K562 (cell line): ENCODE measurements at regions not wholly inside any gene's neighbourhood (a gene's known extent, or its start where the extent isn't known, plus 50 kb on each side); places are given as distances from the start of the nearest gene placed in this dataset.

Experiments used
- ATAC-seq: fragments of 200-7000 bp; cut with Tn5 transposase; 3 replicates; pipeline ENCODE4 v1.9.1; 2020; ENCODE audit warnings: moderate library complexity
- BruUV-seq: library from RNA; stranded (reverse); fragments of 400-500 nt; replicated peaks from 2 replicates; lab custom pipeline; 2021; lab: Mats Ljungman, UMichigan
- CTCF ChIA-PET: fragments of 300-600 bp; formaldehyde crosslinking; extraction: SDS; loops from one replicate; lab custom pipeline; 2021; ENCODE audit warnings: low intra/inter-chr PET ratio; lab: Yijun Ruan, JAX
- POLR2A ChIA-PET: fragments of 300-600, 350-650 bp; sonication (Branson Sonifier 250); formaldehyde crosslinking; extraction: SDS; loops from one replicate; lab custom pipeline; 2021; ENCODE audit warnings: antibody characterized with exemption, inconsistent platforms; lab: Yijun Ruan, JAX
- DNase-seq, 4 experiments: peaks; one replicate each; pipeline versions ENCODE4 v3.0.0 to v3.0.0-alpha.2; 2011 to 2018; ENCODE audit warnings: low spot score in 3 of 4, mixed read lengths in 3 of 4; ENCODE audit errors: extremely low read depth in 1 of 4
- FAIRE-seq: peaks from 2 replicates; lab custom pipeline; 2011; peaks lifted over from hg19 to GRCh38; lab: Jason Lieb, UNC
- H2AFZ ChIP-seq: 2 replicates; pipeline ENCODE4 v1.6.0; 2011; ENCODE audit warnings: low read depth, low read length, control low read depth, inconsistent platforms
- H3K27ac ChIP-seq: fragments of 200-600 bp; 3 replicates; pipeline ENCODE4 v1.8.0; 2011; ENCODE audit warnings: low read depth, mild to moderate bottlenecking, control low read depth, inconsistent platforms, low read length, moderate library complexity, mixed read lengths; ENCODE audit errors: extremely low read depth
- H3K27me3 ChIP-seq, 2 experiments: fragments of 300-600 bp in 1 of 2; 2 replicates in 1 of 2; 3 replicates in 1 of 2; pipeline versions ENCODE4 v1.6.0 to v1.8.0; 2011; ENCODE audit warnings: inconsistent platforms in 2 of 2, low read length in 2 of 2, mild to moderate bottlenecking in 1 of 2, mixed read lengths in 1 of 2, moderate library complexity in 1 of 2; ENCODE audit not compliant: control insufficient read depth in 2 of 2, insufficient read depth in 2 of 2
- H3K36me3 ChIP-seq: fragments of 300-600 bp; 3 replicates; pipeline ENCODE4 v1.8.0; 2011; ENCODE audit warnings: mild to moderate bottlenecking, low read length, inconsistent platforms; ENCODE audit not compliant: control insufficient read depth, insufficient read depth
- H3K4me1 ChIP-seq, 2 experiments: fragments of 200-600 bp in 1 of 2; replicated peaks in 1 of 2; 2 replicates in 1 of 2; 3 replicates in 1 of 2; pipeline versions ENCODE4 v1.5.1 to v1.8.0; 2011; ENCODE audit warnings: inconsistent platforms in 2 of 2, low read length in 2 of 2, mild to moderate bottlenecking in 1 of 2, mixed read lengths in 1 of 2, moderate library complexity in 1 of 2; ENCODE audit not compliant: control insufficient read depth in 2 of 2, insufficient read depth in 2 of 2
- H3K4me2 ChIP-seq: 2 replicates; pipeline ENCODE4 v1.6.1; 2011; ENCODE audit warnings: low read length, control low read depth, inconsistent platforms, mixed read lengths; ENCODE audit not compliant: insufficient read depth
- H3K4me3 ChIP-seq: fragments of 200-600 bp; sonication (generic), shearing (Covaris generic); 2 replicates; pipeline ENCODE4 v1.5.1; 2016; ENCODE audit warnings: control low read depth, inconsistent platforms
- H3K79me2 ChIP-seq: fragments of 200-600 bp; 3 replicates; pipeline ENCODE4 v1.8.0; 2011; ENCODE audit warnings: low read length, inconsistent platforms; ENCODE audit not compliant: control insufficient read depth, insufficient read depth
- H3K9ac ChIP-seq, 2 experiments: 2 replicates each; pipeline versions ENCODE4 v1.6.0 to v1.6.1; 2011; ENCODE audit warnings: low read depth in 2 of 2, low read length in 2 of 2, control low read depth in 1 of 2, inconsistent platforms in 1 of 2, mild to moderate bottlenecking in 1 of 2, mixed read lengths in 1 of 2; ENCODE audit not compliant: insufficient read depth in 1 of 2
- H3K9me1 ChIP-seq: one replicate; pipeline ENCODE4 v1.6.0; 2011; ENCODE audit warnings: inconsistent platforms, mild to moderate bottlenecking, low read length, moderate library complexity; ENCODE audit not compliant: control insufficient read depth, insufficient read depth
- H3K9me3 ChIP-seq: replicated peaks from 2 replicates; pipeline ENCODE4 v1.5.1; 2011; ENCODE audit warnings: low read depth, low read length, inconsistent platforms; ENCODE audit not compliant: control insufficient read depth, insufficient read depth
- H4K20me1 ChIP-seq: replicated peaks from 2 replicates; pipeline ENCODE4 v1.6.1; 2011; ENCODE audit warnings: low read length, inconsistent platforms, mixed read lengths; ENCODE audit not compliant: control insufficient read depth, insufficient read depth
- ARID3B ChIP-seq: fragments of 250-450 bp; sonication (Bioruptor Pico); IDR thresholded peaks from 2 replicates; pipeline ENCODE4 v1.4.0; 2020; ENCODE audit warnings: borderline replicate concordance
- BRF2 ChIP-seq: IDR thresholded peaks from 3 replicates; pipeline ENCODE4 v1.6.1; 2011; ENCODE audit warnings: borderline replicate concordance, mild to moderate bottlenecking; ENCODE audit not compliant: insufficient read length, insufficient read depth
- DNMT1 ChIP-seq: fragments of 450-650 bp; IDR thresholded peaks from 2 replicates; pipeline ENCODE4 v1.6.1; 2016; ENCODE audit warnings: antibody characterized with exemption, mild to moderate bottlenecking
- HNRNPH1 ChIP-seq: fragments of 200-400 bp; formaldehyde crosslinking; optimal IDR thresholded peaks from 2 replicates; pipeline ENCODE3; 2017; ENCODE audit warnings: low read depth, mild to moderate bottlenecking, low read length, moderate library complexity
- KDM2B ChIP-seq: fragments of 250-450 bp; sonication (Bioruptor Pico); IDR thresholded peaks from 2 replicates; pipeline ENCODE4 v1.8.0; 2021; ENCODE audit warnings: mild to moderate bottlenecking, moderate library complexity
- KLF1 ChIP-seq: fragments of 450-650 bp; IDR thresholded peaks from 2 replicates; pipeline ENCODE4 v1.6.1; 2016; ENCODE audit warnings: missing genetic modification characterization, missing compliant biosample characterization
- KLF6 ChIP-seq: fragments of 250-450 bp; sonication (Bioruptor Pico); IDR thresholded peaks from 2 replicates; pipeline ENCODE4 v1.4.0; 2020; ENCODE audit warnings: mild to moderate bottlenecking, moderate library complexity, borderline replicate concordance
- MED1 ChIP-seq: sonication (generic); formaldehyde crosslinking; IDR thresholded peaks from 2 replicates; pipeline ENCODE4 v1.8.1; 2023; ENCODE audit warnings: missing genetic modification reagents, borderline replicate concordance
- PHF8 ChIP-seq: fragments of 200-600 bp; sonication (generic); IDR thresholded peaks from 2 replicates; pipeline ENCODE4 v1.6.1; 2012; ENCODE audit warnings: mixed run types, mild to moderate bottlenecking, inconsistent platforms, low read length, moderate library complexity, borderline replicate concordance
- PKNOX1 ChIP-seq: fragments of 450-650 bp; IDR thresholded peaks from 2 replicates; pipeline ENCODE4 v1.6.1; 2016
- RUNX1 ChIP-seq: sonication (generic); IDR thresholded peaks from 2 replicates; pipeline ENCODE4 v1.6.1; 2016; ENCODE audit warnings: antibody characterized with exemption, low read depth
- TAF7 ChIP-seq: fragments of 450-650 bp; IDR thresholded peaks from 2 replicates; pipeline ENCODE4 v1.6.1; 2016; ENCODE audit warnings: missing genetic modification characterization, missing compliant biosample characterization
- TEAD2 ChIP-seq: fragments of 450-650 bp; IDR thresholded peaks from 2 replicates; pipeline ENCODE4 v1.6.1; 2016; ENCODE audit warnings: missing genetic modification characterization, control low read depth, missing compliant biosample characterization
- ZNF217 ChIP-seq: sonication (generic); formaldehyde crosslinking; IDR thresholded peaks from 2 replicates; pipeline ENCODE4 v1.8.0; 2022; ENCODE audit warnings: mild to moderate bottlenecking, missing genetic modification reagents
- ZNF24 ChIP-seq: fragments of 450-650 bp; IDR thresholded peaks from 2 replicates; pipeline ENCODE4 v1.6.1; 2016
- ZNF75A ChIP-seq: fragments of 450-650 bp; formaldehyde crosslinking; IDR thresholded peaks from 2 replicates; pipeline ENCODE4 v1.4.0; 2020; ENCODE audit warnings: mild to moderate bottlenecking
- WGBS: fragments of 100-300 bp; shearing (Covaris generic); methylation state at CpG from one replicate; pipeline ENCODE4 v1.1.6; 2016; ENCODE audit warnings: low coverage, mixed read lengths; ENCODE audit not compliant: insufficient coverage; ENCODE audit errors: missing lambda C conversion rate; 5-methylcytosine and 5-hydroxymethylcytosine counted together
- in situ Hi-C: fragments of 300-500 bp; cut with MboI; formaldehyde crosslinking; loops from 4 replicates; pipeline ENCODE4 v1.15.0; 2018; ENCODE audit warnings: inconsistent platforms, mixed read lengths
- intact Hi-C: fragments of 100-400 bp; cut with micrococcal nuclease; formaldehyde crosslinking; loops from 2 replicates; pipeline ENCODE4 v1.14.2; 2022

- H2AFZ ChIP-seq = no peak overlapping the region
- no peaks in the 10 kb centered on the region for H3K79me2 ChIP-seq
- ChIA-PET POLR2A (no interaction called here), CTCF (no interaction called here)
- H3K9ac ChIP-seq = no peak overlapping the region
- BruUV-seq = no TSS peak
- H3K4me2 ChIP-seq = no peak overlapping the region
- WGBS = 0% methylated on average over 2 of the region's 3 CpGs
- intact Hi-C loops (no loop called here), in situ Hi-C loops (no loop called here)
- ATAC-seq = no peak
- no peaks in the 10 kb centered on the region for H3K36me3 ChIP-seq
- H3K4me3 ChIP-seq = no peak overlapping the region
- no peak for DNase-seq
- no peak for FAIRE-seq
- no peak for TF ChIP-seq PKNOX1
- TF ChIP-seq ZNF24 = no peak
- TF ChIP-seq DNMT1 = no peak
- TF ChIP-seq KLF1 (tag) = no peak
- TF ChIP-seq RUNX1 = no peak
- TF ChIP-seq ZNF217 (CRISPR knock-in tag) = no peak
- H3K27ac ChIP-seq = no peak overlapping the region
- no peaks in the 10 kb centered on the region for H4K20me1 ChIP-seq
- H3K27me3 ChIP-seq = no peaks in the 10 kb centered on the region
- no peaks in the 10 kb centered on the region for H3K9me1 ChIP-seq
- H3K4me1 ChIP-seq = no peaks in the 10 kb centered on the region
- H3K9me3 ChIP-seq = no peaks in the 10 kb centered on the region
Measured at GRCh38 chr3:68049776-68050175, 395.4 kb upstream of the SUCLG2 start.

- FAIRE-seq (no peak), ATAC-seq (no peak), DNase-seq (no peak)
- H3K27ac ChIP-seq = no peak overlapping the region
- in situ Hi-C loops = no loop called here
- no TSS peak for BruUV-seq
- ChIA-PET POLR2A (no interaction called here), CTCF (no interaction called here)
- no peaks in the 10 kb centered on the region for H3K4me1 ChIP-seq
- intact Hi-C loops = no loop called here
- H3K9me1 ChIP-seq = no peaks in the 10 kb centered on the region
- H2AFZ ChIP-seq = no peak overlapping the region
- H3K9me3 ChIP-seq = no peaks in the 10 kb centered on the region
- H3K4me3 ChIP-seq = no peak overlapping the region
- no peaks in the 10 kb centered on the region for H3K36me3 ChIP-seq
- no peaks in the 10 kb centered on the region for H4K20me1 ChIP-seq
- no peaks in the 10 kb centered on the region for H3K27me3 ChIP-seq
- WGBS = 0% methylated on average over 3 of the region's 3 CpGs
- no peaks in the 10 kb centered on the region for H3K79me2 ChIP-seq
- H3K9ac ChIP-seq = no peak overlapping the region
- no peak overlapping the region for H3K4me2 ChIP-seq
- TF ChIP-seq ARID3B (CRISPR knock-in tag) = no peak
- TF ChIP-seq BRF2 = no peak
- no peak for TF ChIP-seq PHF8
- TF ChIP-seq ZNF75A (CRISPR knock-in tag) = no peak
- no peak for TF ChIP-seq TEAD2 (tag)
- no peak for TF ChIP-seq KLF6 (CRISPR knock-in tag)
- no peak for TF ChIP-seq HNRNPH1
- TF ChIP-seq MED1 (CRISPR knock-in tag) = no peak
- TF ChIP-seq KDM2B (CRISPR knock-in tag) = no peak
- TF ChIP-seq TAF7 = no peak
Measured at GRCh38 chr3:68045976-68046375, 391.6 kb upstream of the SUCLG2 start.
